ENCODE measurements at regions not wholly inside any gene's neighbourhood (a gene's known extent, or its start where the extent isn't known, plus 50 kb on each side); places are given as distances from the start of the nearest gene placed in this dataset.
"Not testable (repeated sequence)": the region's sequence is repeated elsewhere in the genome, so short reads cannot be mapped to it uniquely, and the experiment has no call there.

DNA sequence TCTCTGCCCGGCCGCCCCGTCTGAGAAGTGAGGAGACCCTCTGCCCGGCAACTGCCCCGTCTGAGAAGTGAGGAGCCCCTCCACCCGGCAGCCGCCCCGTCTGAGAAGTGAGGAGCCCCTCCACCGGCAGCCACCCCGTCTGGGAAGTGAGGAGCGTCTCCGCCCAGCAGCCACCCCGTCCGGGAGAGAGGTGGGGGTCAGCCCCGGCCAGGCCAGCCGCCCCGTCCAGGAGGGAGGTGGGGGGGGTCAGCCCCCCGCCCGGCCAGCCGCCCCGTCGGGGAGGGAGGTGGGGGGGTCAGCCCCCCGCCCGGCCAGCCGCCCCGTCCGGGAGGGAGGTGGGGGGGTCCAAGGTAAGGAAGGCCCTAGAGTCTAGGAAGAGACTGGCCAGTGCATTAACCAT, 53.2 kb upstream of the LANCL2 start:
- TF ChIP-seq, protein P1, sequence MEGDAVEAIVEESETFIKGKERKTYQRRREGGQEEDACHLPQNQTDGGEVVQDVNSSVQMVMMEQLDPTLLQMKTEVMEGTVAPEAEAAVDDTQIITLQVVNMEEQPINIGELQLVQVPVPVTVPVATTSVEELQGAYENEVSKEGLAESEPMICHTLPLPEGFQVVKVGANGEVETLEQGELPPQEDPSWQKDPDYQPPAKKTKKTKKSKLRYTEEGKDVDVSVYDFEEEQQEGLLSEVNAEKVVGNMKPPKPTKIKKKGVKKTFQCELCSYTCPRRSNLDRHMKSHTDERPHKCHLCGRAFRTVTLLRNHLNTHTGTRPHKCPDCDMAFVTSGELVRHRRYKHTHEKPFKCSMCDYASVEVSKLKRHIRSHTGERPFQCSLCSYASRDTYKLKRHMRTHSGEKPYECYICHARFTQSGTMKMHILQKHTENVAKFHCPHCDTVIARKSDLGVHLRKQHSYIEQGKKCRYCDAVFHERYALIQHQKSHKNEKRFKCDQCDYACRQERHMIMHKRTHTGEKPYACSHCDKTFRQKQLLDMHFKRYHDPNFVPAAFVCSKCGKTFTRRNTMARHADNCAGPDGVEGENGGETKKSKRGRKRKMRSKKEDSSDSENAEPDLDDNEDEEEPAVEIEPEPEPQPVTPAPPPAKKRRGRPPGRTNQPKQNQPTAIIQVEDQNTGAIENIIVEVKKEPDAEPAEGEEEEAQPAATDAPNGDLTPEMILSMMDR (IDR thresholded peaks at IDR 0.05), result not testable (repeated sequence)
- not testable (repeated sequence) for TF ChIP-seq POLR2A (IDR thresholded peaks at IDR 0.05)
